RCC 7860 (cell line): ENCODE measurements at regions not wholly inside any gene's neighbourhood (a gene's known extent, or its start where the extent isn't known, plus 50 kb on each side); places are given as distances from the start of the nearest gene placed in this dataset.
"Not testable (repeated sequence)": the region's sequence is repeated elsewhere in the genome, so short reads cannot be mapped to it uniquely, and the experiment has no call there.

Experiments used
- DNase-seq: peaks from one replicate; pipeline ENCODE4 v3.0.0-alpha.2; 2015; ENCODE audit warnings: low spot score
- FAIRE-seq: peaks from 2 replicates; lab custom pipeline; 2012; peaks lifted over from hg19 to GRCh38; lab: Jason Lieb, UNC

GRCh38 chr7:21299766-21300165, 128.1 kb upstream of the SP4 start:
- DNase-seq (no peak), FAIRE-seq (peak; percentile 68)

DNA sequence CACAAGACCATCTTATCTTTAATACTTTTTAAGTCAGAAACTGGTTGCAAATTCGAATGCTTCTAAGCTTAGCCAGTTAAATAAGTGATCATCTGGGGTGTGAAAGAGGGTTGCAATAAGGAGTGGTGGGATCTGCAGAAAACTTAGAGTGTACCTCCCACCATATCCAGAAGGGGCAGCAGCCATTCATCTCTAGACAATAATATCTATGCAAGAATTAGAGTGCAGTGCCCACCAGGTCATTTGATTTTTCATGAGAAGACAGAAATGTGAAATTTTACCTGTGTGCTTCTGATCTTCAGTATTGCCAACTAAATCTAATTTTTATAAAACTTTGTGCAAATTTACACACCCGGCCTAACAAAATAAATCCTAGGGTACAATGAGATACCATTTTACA, 127.2 kb upstream of the SP4 start:
- FAIRE-seq (no peak), DNase-seq (no peak)

GRCh38 chr7:21304808-21305375, 123.0 kb upstream of the SP4 start:
- FAIRE-seq (no peak), DNase-seq (no peak)

DNA sequence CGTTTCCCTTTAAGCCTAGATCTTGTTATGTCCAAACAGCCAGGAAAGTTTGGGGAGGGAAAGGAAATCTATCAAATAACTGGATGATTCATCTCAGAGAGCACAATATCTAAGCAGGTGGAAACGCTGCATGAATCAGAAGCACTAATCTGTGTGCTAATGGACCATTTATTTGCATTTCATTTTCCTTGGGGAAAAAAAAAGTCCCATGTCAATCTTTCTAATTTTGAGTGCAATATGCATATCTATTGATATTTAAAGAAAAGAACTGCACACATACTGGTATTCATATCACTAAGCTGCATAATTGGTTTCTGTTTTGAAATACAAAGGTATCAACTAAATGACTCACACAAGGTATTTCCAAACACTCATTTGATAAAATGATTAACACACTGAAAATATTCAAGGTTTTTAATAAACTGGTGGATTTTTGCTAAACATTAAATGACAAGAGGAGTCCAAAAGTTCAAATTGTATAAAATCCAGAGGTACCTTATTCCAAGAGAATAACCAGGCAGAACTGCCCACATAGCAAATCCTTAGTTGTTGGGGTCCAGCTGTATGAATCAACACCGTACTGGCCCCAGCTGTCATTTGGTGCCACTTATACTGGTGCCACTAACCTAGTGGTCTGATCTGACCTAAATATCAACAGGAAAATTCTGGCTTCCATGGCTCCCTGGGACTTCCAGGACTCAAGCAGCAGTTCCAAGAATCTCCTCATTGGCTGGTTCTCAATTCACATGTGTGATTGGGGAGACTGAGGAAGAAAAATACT, 122.2 kb upstream of the SP4 start:
- FAIRE-seq (peak; percentile 58), DNase-seq (no peak)

- DNase-seq: no peak
- FAIRE-seq: no peak
Measured at GRCh38 chr7:21314954-21315353, 112.9 kb upstream of the SP4 start.

GRCh38 chr7:21317966-21318915, 109.6 kb upstream of the SP4 start:
- DNase-seq: no peak
- peak; percentile 50 for FAIRE-seq

- FAIRE-seq: no peak
- DNase-seq: no peak
Measured at GRCh38 chr7:21318916-21319270, 109.0 kb upstream of the SP4 start.

GRCh38 chr7:21326241-21326640, 101.6 kb upstream of the SP4 start:
- DNase-seq: peak; percentile 50
- no peak for FAIRE-seq

DNA sequence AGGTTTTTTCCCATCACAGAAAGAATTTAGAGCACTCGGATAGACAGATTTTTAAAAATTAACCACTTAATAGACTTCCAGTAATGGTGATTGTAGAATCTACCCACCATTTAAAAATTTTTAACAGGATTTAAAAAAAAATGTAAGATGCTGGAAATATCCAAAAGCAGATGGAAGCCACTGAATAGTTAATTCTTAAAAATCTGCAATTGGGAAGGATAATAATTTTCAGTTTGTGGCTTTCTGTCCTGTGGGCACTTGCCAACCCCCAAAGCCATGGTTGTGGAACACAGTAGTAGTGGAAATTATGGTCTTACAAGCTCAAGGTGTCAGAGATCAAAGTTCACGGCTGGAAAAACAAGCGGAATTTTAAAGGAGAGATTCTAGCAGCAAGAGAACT, 101.0 kb upstream of the SP4 start:
- FAIRE-seq: peak; percentile 99

DNA sequence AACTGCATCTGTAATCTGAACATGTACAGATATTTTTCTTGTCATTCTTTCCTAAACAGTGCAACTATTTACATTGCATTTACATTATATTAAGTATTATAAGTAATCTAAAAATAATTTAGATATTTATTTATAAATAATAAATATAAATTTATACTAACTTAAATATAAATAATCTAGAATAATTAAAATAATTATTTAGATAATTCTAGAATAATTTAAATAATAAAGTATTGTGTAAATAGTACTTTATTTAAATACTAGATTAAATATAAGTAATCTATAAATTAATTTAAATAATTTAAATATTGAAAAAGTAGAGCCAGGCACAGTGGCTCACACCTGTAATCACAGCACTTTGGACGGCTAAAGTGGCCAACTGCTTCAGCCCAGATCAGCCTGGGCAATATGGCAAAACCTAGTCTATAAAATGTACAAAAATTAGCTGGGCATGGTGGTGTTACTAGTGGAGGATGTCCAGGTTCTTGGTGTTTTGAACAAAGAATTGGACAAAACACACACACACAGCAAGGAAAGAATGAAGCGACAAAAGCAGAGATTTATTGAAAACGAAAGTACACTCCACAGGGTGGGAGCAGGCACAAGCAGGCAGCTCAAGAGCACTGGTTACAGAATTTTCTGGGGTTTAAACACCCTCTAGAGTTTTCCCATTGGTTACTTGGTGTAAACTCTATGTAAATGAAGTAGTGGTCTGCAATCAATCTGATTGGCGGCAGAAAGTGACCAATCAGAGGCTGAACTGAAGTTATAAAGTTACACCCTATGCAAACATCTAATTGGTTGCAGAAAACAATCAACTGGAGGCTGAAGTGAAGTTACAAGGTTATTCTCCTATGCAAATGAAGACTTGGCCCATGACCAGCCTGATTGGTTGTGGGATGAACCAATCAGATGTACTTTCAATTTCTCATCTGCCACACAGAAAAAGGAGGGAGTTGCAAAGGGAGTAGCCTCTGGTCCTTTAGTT, 100.2 kb upstream of the SP4 start:
- no peak for DNase-seq
- FAIRE-seq: no peak

More for the DNA sequence above, 101.0 kb upstream of the SP4 start:
- peak; percentile 68 for DNase-seq

GRCh38 chr7:21330462-21331178, 97.3 kb upstream of the SP4 start:
- no peak for DNase-seq
- FAIRE-seq: no peak

GRCh38 chr7:21334906-21335305, 93.0 kb upstream of the SP4 start:
- DNase-seq: no peak
- no peak for FAIRE-seq

DNA sequence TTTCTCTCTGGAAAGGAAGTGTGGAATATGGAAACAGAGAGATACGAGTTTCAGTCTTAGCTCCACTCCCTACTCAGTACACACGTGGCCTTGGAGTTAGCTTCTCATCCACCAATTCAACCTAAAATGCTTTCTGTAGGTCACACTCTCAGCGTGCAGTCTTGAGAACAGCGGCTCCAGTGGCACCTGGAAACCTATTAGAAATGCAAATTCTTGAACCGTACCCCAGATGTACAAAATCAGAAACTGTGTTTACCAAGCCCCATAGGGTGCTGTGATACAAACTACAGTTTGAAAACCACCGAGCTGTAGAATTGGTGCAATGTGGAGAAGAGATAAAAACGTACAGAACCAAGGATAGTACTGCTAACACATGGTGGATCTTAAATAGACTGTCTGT, 91.1 kb upstream of the SP4 start:
- no peak for FAIRE-seq
- no peak for DNase-seq

GRCh38 chr7:21338728-21339164, 89.1 kb upstream of the SP4 start:
- DNase-seq (no peak), FAIRE-seq (no peak)

GRCh38 chr7:21344900-21345299, 83.0 kb upstream of the SP4 start:
- not testable (repeated sequence) for DNase-seq, FAIRE-seq

- DNase-seq (no peak), FAIRE-seq (no peak)
Measured at GRCh38 chr7:21345361-21345760, 82.5 kb upstream of the SP4 start.

GRCh38 chr7:21346297-21346696, 81.6 kb upstream of the SP4 start:
- DNase-seq (no peak), FAIRE-seq (no peak)

GRCh38 chr7:21352540-21353387, 75.1 kb upstream of the SP4 start:
- no peak for DNase-seq
- FAIRE-seq: no peak

- DNase-seq: no peak
- FAIRE-seq: no peak
Measured at GRCh38 chr7:21353388-21353780, 74.5 kb upstream of the SP4 start.
